ENCODE measurements at regions not wholly inside any gene's neighbourhood (a gene's known extent, or its start where the extent isn't known, plus 50 kb on each side); places are given as distances from the start of the nearest gene placed in this dataset.

GRCh38 chr21:15208786-15209185 is 144.0 kb upstream of the NRIP1 start:
- no peak for TF ChIP-seq CTCF (tag by site-specific recombination; IDR thresholded peaks at IDR 0.05)
- TF ChIP-seq TSHZ1 (tag by site-specific recombination; IDR thresholded peaks at IDR 0.05; ENCODE audit: borderline replicate concordance), result no peak

Measured in HEK293 (cell line).